ENCODE measurements at regions not wholly inside any gene's neighbourhood (a gene's known extent, or its start where the extent isn't known, plus 50 kb on each side); places are given as distances from the start of the nearest gene placed in this dataset.
"Not testable (repeated sequence)": the region's sequence is repeated elsewhere in the genome, so short reads cannot be mapped to it uniquely, and the experiment has no call there.

GRCh38 chr1:121079655-121080054 lies 104.5 kb downstream of the FAM72B start:
- H3K36me3 ChIP-seq; H3K4me3 ChIP-seq; intact Hi-C loops (cut with DNase I); H3K4me1 ChIP-seq; ATAC-seq; DNase-seq; H3K27me3 ChIP-seq; H3K27ac ChIP-seq; H3K9me3 ChIP-seq: not testable (repeated sequence)

GRCh38 chr1:121080197-121080903 lies 103.8 kb downstream of the FAM72B start:
- intact Hi-C loops (cut with DNase I); H3K27me3 ChIP-seq; H3K4me1 ChIP-seq; H3K9me3 ChIP-seq; H3K27ac ChIP-seq; H3K4me3 ChIP-seq; H3K36me3 ChIP-seq: not testable (repeated sequence)
- ATAC-seq (peak; percentile 36), DNase-seq (peak in 2 of 4 donors; percentile 24 to 53)

- not testable (repeated sequence) for H3K4me3 ChIP-seq, ATAC-seq, DNase-seq
Observed at GRCh38 chr1:121080904-121081264, 103.3 kb downstream of the FAM72B start.

GRCh38 chr1:121081625-121082199 lies 102.4 kb downstream of the FAM72B start:
- H3K36me3 ChIP-seq; DNase-seq; H3K4me1 ChIP-seq; H3K9me3 ChIP-seq; ATAC-seq; H3K27me3 ChIP-seq; H3K4me3 ChIP-seq; intact Hi-C loops (cut with DNase I); H3K27ac ChIP-seq: not testable (repeated sequence)

More at GRCh38 chr1:121080904-121081264, 103.3 kb downstream of the FAM72B start:
- H3K27ac ChIP-seq; H3K36me3 ChIP-seq; H3K27me3 ChIP-seq; H3K4me1 ChIP-seq; H3K9me3 ChIP-seq; intact Hi-C loops (cut with DNase I): not testable (repeated sequence)

GRCh38 chr1:121082995-121083394 lies 101.1 kb downstream of the FAM72B start:
- H3K27ac ChIP-seq; ATAC-seq; H3K36me3 ChIP-seq; H3K27me3 ChIP-seq; H3K4me3 ChIP-seq; H3K4me1 ChIP-seq; intact Hi-C loops (cut with DNase I); H3K9me3 ChIP-seq; DNase-seq: not testable (repeated sequence)

- DNase-seq; H3K27me3 ChIP-seq; H3K9me3 ChIP-seq; ATAC-seq; intact Hi-C loops (cut with DNase I); H3K27ac ChIP-seq; H3K4me3 ChIP-seq; H3K4me1 ChIP-seq; H3K36me3 ChIP-seq: not testable (repeated sequence)
Observed at GRCh38 chr1:121086249-121086648, 97.9 kb downstream of the FAM72B start.

- H3K36me3 ChIP-seq; ATAC-seq; H3K27me3 ChIP-seq; H3K9me3 ChIP-seq; H3K4me1 ChIP-seq; DNase-seq; intact Hi-C loops (cut with DNase I): not testable (repeated sequence)
- Histone ChIP-seq H3K27ac (peak overlapping the region in 1 of 2 donors; percentile 82), H3K4me3 (peak overlapping the region in 1 of 2 donors; percentile 27)
Observed at GRCh38 chr1:121087221-121087620, 96.9 kb downstream of the FAM72B start.

- H3K36me3 ChIP-seq; H3K4me1 ChIP-seq; intact Hi-C loops (cut with DNase I); H3K27me3 ChIP-seq; DNase-seq; ATAC-seq; H3K9me3 ChIP-seq; H3K27ac ChIP-seq: not testable (repeated sequence)
- H3K4me3 ChIP-seq, result peak overlapping the region in 1 of 2 donors; percentile 7
Observed at GRCh38 chr1:121088568-121088967, 95.6 kb downstream of the FAM72B start.

- intact Hi-C loops (cut with DNase I); H3K4me3 ChIP-seq; H3K9me3 ChIP-seq; H3K4me1 ChIP-seq; H3K36me3 ChIP-seq; H3K27me3 ChIP-seq: not testable (repeated sequence)
- H3K27ac ChIP-seq, result peak overlapping the region in 1 of 2 donors; percentile 71
- peak; percentile 56 for ATAC-seq
- peak in 1 of 4 donors; percentile 40 for DNase-seq
Observed at GRCh38 chr1:121092329-121092968, 91.7 kb downstream of the FAM72B start.

- H3K27me3 ChIP-seq; ATAC-seq; H3K36me3 ChIP-seq; H3K4me3 ChIP-seq; H3K27ac ChIP-seq; H3K9me3 ChIP-seq; intact Hi-C loops (cut with DNase I); H3K4me1 ChIP-seq; DNase-seq: not testable (repeated sequence)
Observed at GRCh38 chr1:121095014-121095413, 89.1 kb downstream of the FAM72B start.
